Activated CD4-positive, alpha-beta T cell treated with anti-CD3 and anti-CD28 coated beads for 36 hours (primary cell): ENCODE measurements at regions not wholly inside any gene's neighbourhood (a gene's known extent, or its start where the extent isn't known, plus 50 kb on each side); places are given as distances from the start of the nearest gene placed in this dataset.

Experiments used
- ATAC-seq: fragments of 200-7000 bp; cut with Tn5 transposase; one replicate; pipeline ENCODE4 v1.10.0; 2021; ENCODE audit warnings: mild to moderate bottlenecking, moderate library complexity
- CTCF ChIA-PET: fragments of 350-600 bp; sonication (Branson Sonifier 250); formaldehyde crosslinking; loops from one replicate; lab custom pipeline; 2021; ENCODE audit warnings: antibody characterized with exemption; lab: Charles Lee
- POLR2A ChIA-PET: fragments of 350-600 bp; sonication (Branson Sonifier 250); formaldehyde crosslinking; loops from one replicate; lab custom pipeline; 2021; ENCODE audit warnings: antibody characterized with exemption, inconsistent platforms; lab: Charles Lee
- DNase-seq: peaks from one replicate; pipeline ENCODE4 v3.0.0-alpha.2; 2020
- H3K27ac Mint-ChIP-seq: one replicate; pipeline ENCODE4 v1.8.0; 2021; ENCODE audit warnings: mixed read lengths
- H3K27me3 Mint-ChIP-seq: one replicate; pipeline ENCODE4 v1.8.0; 2021; ENCODE audit warnings: mixed read lengths
- H3K36me3 Mint-ChIP-seq: one replicate; pipeline ENCODE4 v1.8.0; 2021; ENCODE audit warnings: low read depth, mixed read lengths
- H3K4me1 Mint-ChIP-seq: one replicate; pipeline ENCODE4 v1.8.0; 2021; ENCODE audit warnings: mixed read lengths
- H3K4me3 Mint-ChIP-seq: one replicate; pipeline ENCODE4 v1.8.0; 2021; ENCODE audit warnings: mild to moderate bottlenecking, moderate library complexity, mixed read lengths
- H3K9me3 Mint-ChIP-seq: one replicate; pipeline ENCODE4 v1.8.0; 2021; ENCODE audit warnings: low read depth, mixed read lengths
- intact Hi-C, 2 experiments: fragments of 100-400 bp; cut with DNase I in 1 of 2; cut with micrococcal nuclease in 1 of 2; formaldehyde crosslinking; loops; one replicate each; pipeline versions ENCODE4 v1.14.2 to v1.15.1; 2022 to 2024; cut with DNase I, micrococcal nuclease

GRCh38 chr10:23523251-23523650 lies 84.4 kb downstream of the OTUD1 start:
- intact Hi-C loops: no loop called here
- ChIA-PET POLR2A (no interaction called here), CTCF (interaction anchor here (1.0 kb wide), 1 partner anchor 9 kb away, joined by 4 read pairs; no protein-coding TSS in a partner anchor)
- peaks cover 1% of the 10 kb centered on the region for H3K4me1 Mint-ChIP-seq
- H3K36me3 Mint-ChIP-seq: no peaks in the 10 kb centered on the region
- no peaks in the 10 kb centered on the region for H3K9me3 Mint-ChIP-seq
- no peak for DNase-seq
- ATAC-seq: no peak
- H3K27me3 Mint-ChIP-seq: peaks cover 9% of the 10 kb centered on the region
- H3K27ac Mint-ChIP-seq: no peak overlapping the region
- H3K4me3 Mint-ChIP-seq: no peak overlapping the region

- intact Hi-C loops: loop anchor here (1.0 to 5.0 kb wide), 5 partner anchors 73 to 368 kb away; no protein-coding TSS in a partner anchor
- Mint-ChIP-seq H3K36me3 (no peaks in the 10 kb centered on the region), H3K4me3 (no peak overlapping the region), H3K27me3 (peaks cover 5% of the 10 kb centered on the region), H3K4me1 (peaks cover 3% of the 10 kb centered on the region), H3K27ac (no peak overlapping the region), H3K9me3 (no peaks in the 10 kb centered on the region)
- DNase-seq: peak; percentile 26
- POLR2A ChIA-PET: no interaction called here
- peak; percentile 47 for ATAC-seq
- CTCF ChIA-PET: interaction anchor here (1.4 to 1.8 kb wide), 2 partner anchors 210 to 212 kb away, joined by 5 to 6 read pairs; no protein-coding TSS in a partner anchor
These were observed 86.5 kb downstream of the OTUD1 start for GRCh38 chr10:23525406-23525805.

GRCh38 chr10:23528419-23528818 lies 89.5 kb downstream of the OTUD1 start:
- Mint-ChIP-seq H3K36me3 (no peaks in the 10 kb centered on the region), H3K27me3 (no peaks in the 10 kb centered on the region), H3K27ac (no peak overlapping the region), H3K4me3 (no peak overlapping the region), H3K4me1 (peaks cover 19% of the 10 kb centered on the region), H3K9me3 (no peaks in the 10 kb centered on the region)
- DNase-seq: no peak
- ChIA-PET POLR2A (no interaction called here), CTCF (interaction anchor here (0.5 to 4.6 kb wide), 7 partner anchors 9 to 236 kb away, joined by 3 to 32 read pairs (median 3); no protein-coding TSS in a partner anchor)
- ATAC-seq: peak; percentile 16
- intact Hi-C loops: loop anchor here (5.0 kb wide), 3 partner anchors 76 to 371 kb away; no protein-coding TSS in a partner anchor

- ChIA-PET CTCF (interaction anchor here (0.8 to 4.6 kb wide), 8 partner anchors 9 to 273 kb away, joined by 3 to 32 read pairs (median 4); no protein-coding TSS in a partner anchor), POLR2A (no interaction called here)
- intact Hi-C loops: loop anchor here (1.0 to 10.0 kb wide), 6 partner anchors 77 to 675 kb away; partner anchors contain the start of gene KIAA1217 (in 1 of the 2)
- Mint-ChIP-seq H3K36me3 (no peaks in the 10 kb centered on the region), H3K4me1 (peaks cover 26% of the 10 kb centered on the region), H3K27ac (no peak overlapping the region), H3K4me3 (no peak overlapping the region), H3K27me3 (no peaks in the 10 kb centered on the region), H3K9me3 (no peaks in the 10 kb centered on the region)
- ATAC-seq (no peak), DNase-seq (no peak)
These were observed 90.8 kb downstream of the OTUD1 start for GRCh38 chr10:23529625-23530024.

- H3K36me3 Mint-ChIP-seq: no peaks in the 10 kb centered on the region
- ATAC-seq (no peak), DNase-seq (no peak)
- ChIA-PET POLR2A (no interaction called here), CTCF (interaction anchor here (0.8 to 4.6 kb wide), 8 partner anchors 9 to 273 kb away, joined by 3 to 32 read pairs (median 3); no protein-coding TSS in a partner anchor)
- H3K4me3 Mint-ChIP-seq: no peak overlapping the region
- H3K27me3 Mint-ChIP-seq: no peaks in the 10 kb centered on the region
- no peak overlapping the region for H3K27ac Mint-ChIP-seq
- H3K9me3 Mint-ChIP-seq: no peaks in the 10 kb centered on the region
- H3K4me1 Mint-ChIP-seq: peaks cover 30% of the 10 kb centered on the region
- intact Hi-C loops: loop anchor here (1.0 to 10.0 kb wide), 3 partner anchors 88 to 675 kb away; partner anchors contain the start of gene KIAA1217 (in 1 of the 2)
These were observed 91.2 kb downstream of the OTUD1 start for GRCh38 chr10:23530079-23530478.

GRCh38 chr10:23533212-23533611 lies 94.3 kb downstream of the OTUD1 start:
- ChIA-PET CTCF (no interaction called here), POLR2A (no interaction called here)
- ATAC-seq (peak; percentile 72), DNase-seq (no peak)
- Mint-ChIP-seq H3K27ac (no peak overlapping the region), H3K9me3 (no peaks in the 10 kb centered on the region), H3K4me1 (peaks cover 43% of the 10 kb centered on the region), H3K36me3 (no peaks in the 10 kb centered on the region), H3K27me3 (no peaks in the 10 kb centered on the region), H3K4me3 (no peak overlapping the region)
- intact Hi-C loops: loop anchor here (5.0 to 10.0 kb wide), 2 partner anchors 91 to 672 kb away; partner anchors contain the start of gene KIAA1217 (in 1 of the 2)

GRCh38 chr10:23534326-23534725 lies 95.5 kb downstream of the OTUD1 start:
- ATAC-seq (peak; percentile 28), DNase-seq (no peak)
- H3K27ac Mint-ChIP-seq: peak overlapping the region; percentile 3
- H3K4me1 Mint-ChIP-seq: peaks cover 52% of the 10 kb centered on the region
- no peak overlapping the region for H3K4me3 Mint-ChIP-seq
- ChIA-PET CTCF (interaction anchor here (1.2 kb wide), 1 partner anchor 13 kb away, joined by 4 read pairs; no protein-coding TSS in a partner anchor), POLR2A (no interaction called here)
- H3K27me3 Mint-ChIP-seq: no peaks in the 10 kb centered on the region
- peaks cover 4% of the 10 kb centered on the region for H3K9me3 Mint-ChIP-seq
- peaks cover 6% of the 10 kb centered on the region for H3K36me3 Mint-ChIP-seq
- intact Hi-C loops: loop anchor here (5.0 to 10.0 kb wide), 2 partner anchors 92 to 670 kb away; partner anchors contain the start of gene KIAA1217 (in 1 of the 2)

- Mint-ChIP-seq H3K36me3 (peaks cover 6% of the 10 kb centered on the region), H3K9me3 (peaks cover 4% of the 10 kb centered on the region), H3K4me3 (no peak overlapping the region), H3K4me1 (peaks cover 56% of the 10 kb centered on the region), H3K27me3 (no peaks in the 10 kb centered on the region), H3K27ac (peak overlapping the region; percentile 3)
- intact Hi-C loops: loop anchor here (5.0 to 10.0 kb wide), 3 partner anchors 92 to 670 kb away; partner anchors contain the start of gene KIAA1217 (in 1 of the 2)
- ATAC-seq: no peak
- CTCF ChIA-PET: interaction anchor here (0.6 to 1.2 kb wide), 3 partner anchors 12 to 241 kb away, joined by 3 to 4 read pairs (median 3); no protein-coding TSS in a partner anchor
- no peak for DNase-seq
- POLR2A ChIA-PET: no interaction called here
These were observed 95.9 kb downstream of the OTUD1 start for GRCh38 chr10:23534761-23535160.

- no peaks in the 10 kb centered on the region for H3K27me3 Mint-ChIP-seq
- ChIA-PET CTCF (interaction anchor here (0.6 to 1.2 kb wide), 5 partner anchors 12 to 241 kb away, joined by 3 to 4 read pairs (median 3); no protein-coding TSS in a partner anchor), POLR2A (no interaction called here)
- no peak for DNase-seq
- H3K9me3 Mint-ChIP-seq: peaks cover 4% of the 10 kb centered on the region
- ATAC-seq: no peak
- H3K27ac Mint-ChIP-seq: no peak overlapping the region
- H3K4me1 Mint-ChIP-seq: peaks cover 62% of the 10 kb centered on the region
- intact Hi-C loops: loop anchor here in 1 of 2 experiments (5.0 to 10.0 kb wide), 2 partner anchors 167 to 669 kb away; partner anchors contain the start of gene KIAA1217
- no peak overlapping the region for H3K4me3 Mint-ChIP-seq
- H3K36me3 Mint-ChIP-seq: peaks cover 6% of the 10 kb centered on the region
These were observed 96.5 kb downstream of the OTUD1 start for GRCh38 chr10:23535381-23535780.

- POLR2A ChIA-PET: no interaction called here
- peak overlapping the region; percentile 52 for H3K27ac Mint-ChIP-seq
- ATAC-seq (peak; percentile 44), DNase-seq (no peak)
- peaks cover 63% of the 10 kb centered on the region for H3K4me1 Mint-ChIP-seq
- no peak overlapping the region for H3K4me3 Mint-ChIP-seq
- CTCF ChIA-PET: interaction anchor here (1.1 to 4.3 kb wide), 4 partner anchors 9 to 381 kb away, joined by 3 to 32 read pairs (median 4); no protein-coding TSS in a partner anchor
- no peaks in the 10 kb centered on the region for H3K27me3 Mint-ChIP-seq
- H3K9me3 Mint-ChIP-seq: peaks cover 6% of the 10 kb centered on the region
- intact Hi-C loops: loop anchor here in 1 of 2 experiments (5.0 to 10.0 kb wide), 2 partner anchors 163 to 666 kb away; partner anchors contain the start of gene KIAA1217
- H3K36me3 Mint-ChIP-seq: peaks cover 7% of the 10 kb centered on the region
These were observed 100.1 kb downstream of the OTUD1 start for GRCh38 chr10:23538968-23539367.

- Mint-ChIP-seq H3K4me1 (peaks cover 52% of the 10 kb centered on the region), H3K27me3 (no peaks in the 10 kb centered on the region), H3K27ac (peak overlapping the region; percentile 48), H3K9me3 (peaks cover 6% of the 10 kb centered on the region), H3K4me3 (no peak overlapping the region), H3K36me3 (peaks cover 7% of the 10 kb centered on the region)
- DNase-seq: no peak
- POLR2A ChIA-PET: no interaction called here
- CTCF ChIA-PET: interaction anchor here (1.0 to 4.3 kb wide), 4 partner anchors 10 to 382 kb away, joined by 3 to 32 read pairs (median 4); no protein-coding TSS in a partner anchor
- ATAC-seq: no peak
- intact Hi-C loops: no loop called here
These were observed 101.6 kb downstream of the OTUD1 start for GRCh38 chr10:23540401-23541030.
